Peyer's patch (tissue), 4 donors: ENCODE measurements at regions not wholly inside any gene's neighbourhood (a gene's known extent, or its start where the extent isn't known, plus 50 kb on each side); places are given as distances from the start of the nearest gene placed in this dataset.

Experiments
- CTCF ChIP-seq, 6 experiments: fragments of 450-650 bp in 4 of 6; fragments of 200-600 bp in 2 of 6; sonication (generic) in 1 of 6; IDR thresholded peaks; one replicate each; pipeline ENCODE4 v1.5.1; 2017 to 2019; ENCODE audit warnings: antibody characterized with exemption in 6 of 6, mild to moderate bottlenecking in 3 of 6, moderate library complexity in 1 of 6
- POLR2A ChIP-seq, 2 donors: fragments of 450-650 bp; IDR thresholded peaks; one replicate each; pipeline ENCODE4 v1.5.1; 2017; ENCODE audit warnings: antibody characterized with exemption in 2 of 2, mild to moderate bottlenecking in 2 of 2, moderate library complexity in 2 of 2

- TF ChIP-seq CTCF (IDR thresholded peaks at IDR 0.05) (no peak), POLR2A (IDR thresholded peaks at IDR 0.05) (no peak)
These were observed 115.2 kb upstream of the RORA start for GRCh38 chr15:61344293-61344692.
